ENCODE measurements at regions not wholly inside any gene's neighbourhood (a gene's known extent, or its start where the extent isn't known, plus 50 kb on each side); places are given as distances from the start of the nearest gene placed in this dataset.

DNA sequence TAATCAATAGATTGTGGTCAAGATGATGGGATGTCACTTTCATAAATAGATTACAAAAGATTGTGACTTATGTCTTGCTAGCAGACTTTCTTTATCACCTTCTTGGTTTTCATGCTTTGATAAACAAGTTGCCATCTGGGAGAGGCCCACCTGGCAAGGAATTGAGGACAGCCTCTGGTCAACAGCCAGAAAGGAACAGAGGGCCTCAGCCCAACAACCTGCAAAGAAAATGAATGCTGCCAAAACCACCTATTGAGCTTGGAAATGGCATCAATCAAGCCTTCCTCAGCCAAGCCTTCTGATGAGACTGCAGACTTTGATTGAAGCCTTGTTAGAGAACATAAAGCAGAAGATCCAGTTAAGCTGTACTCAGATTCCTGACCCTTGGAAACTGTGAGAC, 288.6 kb downstream of the SPRY2 start:
- no peak for DNase-seq (ENCODE audit: low spot score)
- no peaks in the 10 kb centered on the region for H3K9me3 ChIP-seq (ENCODE audit: control insufficient read depth in 4 of 4, low read length in 3 of 4)
- no peak overlapping the region for H3K4me3 ChIP-seq (ENCODE audit: low read depth in 1 of 3, low read length in 3 of 3)
- peaks cover 0 to 4% (median 0%) of the 10 kb centered on the region in 4 donors for H3K4me1 ChIP-seq (ENCODE audit: control insufficient read depth in 4 of 4, insufficient read depth in 4 of 4, low read length in 3 of 4)
- no peak overlapping the region for H3K27ac ChIP-seq (ENCODE audit: low read depth in 1 of 2, low read length in 2 of 2)
- TF ChIP-seq, protein P1, sequence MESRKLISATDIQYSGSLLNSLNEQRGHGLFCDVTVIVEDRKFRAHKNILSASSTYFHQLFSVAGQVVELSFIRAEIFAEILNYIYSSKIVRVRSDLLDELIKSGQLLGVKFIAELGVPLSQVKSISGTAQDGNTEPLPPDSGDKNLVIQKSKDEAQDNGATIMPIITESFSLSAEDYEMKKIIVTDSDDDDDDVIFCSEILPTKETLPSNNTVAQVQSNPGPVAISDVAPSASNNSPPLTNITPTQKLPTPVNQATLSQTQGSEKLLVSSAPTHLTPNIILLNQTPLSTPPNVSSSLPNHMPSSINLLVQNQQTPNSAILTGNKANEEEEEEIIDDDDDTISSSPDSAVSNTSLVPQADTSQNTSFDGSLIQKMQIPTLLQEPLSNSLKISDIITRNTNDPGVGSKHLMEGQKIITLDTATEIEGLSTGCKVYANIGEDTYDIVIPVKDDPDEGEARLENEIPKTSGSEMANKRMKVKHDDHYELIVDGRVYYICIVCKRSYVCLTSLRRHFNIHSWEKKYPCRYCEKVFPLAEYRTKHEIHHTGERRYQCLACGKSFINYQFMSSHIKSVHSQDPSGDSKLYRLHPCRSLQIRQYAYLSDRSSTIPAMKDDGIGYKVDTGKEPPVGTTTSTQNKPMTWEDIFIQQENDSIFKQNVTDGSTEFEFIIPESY (IDR thresholded peaks at IDR 0.05): no peak
- no peak for TF ChIP-seq JUND (IDR thresholded peaks at IDR 0.05)
- TF ChIP-seq, protein P2, sequence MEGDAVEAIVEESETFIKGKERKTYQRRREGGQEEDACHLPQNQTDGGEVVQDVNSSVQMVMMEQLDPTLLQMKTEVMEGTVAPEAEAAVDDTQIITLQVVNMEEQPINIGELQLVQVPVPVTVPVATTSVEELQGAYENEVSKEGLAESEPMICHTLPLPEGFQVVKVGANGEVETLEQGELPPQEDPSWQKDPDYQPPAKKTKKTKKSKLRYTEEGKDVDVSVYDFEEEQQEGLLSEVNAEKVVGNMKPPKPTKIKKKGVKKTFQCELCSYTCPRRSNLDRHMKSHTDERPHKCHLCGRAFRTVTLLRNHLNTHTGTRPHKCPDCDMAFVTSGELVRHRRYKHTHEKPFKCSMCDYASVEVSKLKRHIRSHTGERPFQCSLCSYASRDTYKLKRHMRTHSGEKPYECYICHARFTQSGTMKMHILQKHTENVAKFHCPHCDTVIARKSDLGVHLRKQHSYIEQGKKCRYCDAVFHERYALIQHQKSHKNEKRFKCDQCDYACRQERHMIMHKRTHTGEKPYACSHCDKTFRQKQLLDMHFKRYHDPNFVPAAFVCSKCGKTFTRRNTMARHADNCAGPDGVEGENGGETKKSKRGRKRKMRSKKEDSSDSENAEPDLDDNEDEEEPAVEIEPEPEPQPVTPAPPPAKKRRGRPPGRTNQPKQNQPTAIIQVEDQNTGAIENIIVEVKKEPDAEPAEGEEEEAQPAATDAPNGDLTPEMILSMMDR (IDR thresholded peaks at IDR 0.05; ENCODE audit: low read depth, low read length, missing input control): no peak
- H3K36me3 ChIP-seq (ENCODE audit: control insufficient read depth in 4 of 4, insufficient read depth in 3 of 4, low read depth in 1 of 4, low read length in 3 of 4): no peaks in the 10 kb centered on the region
- no peak overlapping the region for H3K9ac ChIP-seq (ENCODE audit: low read depth in 1 of 2, low read length in 2 of 2)
- H3K27me3 ChIP-seq (ENCODE audit: control insufficient read depth in 4 of 4, insufficient read depth in 4 of 4, low read length in 3 of 4): no peaks in the 10 kb centered on the region

DNA sequence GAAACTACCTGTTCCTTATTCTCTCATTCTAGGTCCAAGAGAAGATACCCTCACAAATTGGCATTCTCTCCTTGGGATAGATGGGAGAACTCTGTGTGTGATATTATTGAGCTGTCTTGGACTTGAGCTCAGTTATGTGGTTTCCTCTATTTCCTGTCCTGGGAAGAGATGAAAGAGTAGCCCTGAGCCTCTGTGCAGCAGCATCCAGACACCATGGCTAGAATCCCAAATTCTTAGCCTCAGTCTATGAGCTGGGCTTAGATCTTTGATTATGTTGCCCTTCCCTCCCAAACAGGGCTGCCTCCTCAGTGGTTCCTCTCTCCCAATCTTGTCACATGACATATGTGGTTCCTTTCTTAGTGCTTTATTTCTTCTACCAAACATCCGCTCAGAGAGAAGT, 290.7 kb downstream of the SPRY2 start:
- no peak for TF ChIP-seq YY1 (IDR thresholded peaks at IDR 0.05)
- TF ChIP-seq HNF4G (IDR thresholded peaks at IDR 0.05): no peak
- no peak for TF ChIP-seq FOXA1 (IDR thresholded peaks at IDR 0.05)
- no peak for TF ChIP-seq NR2F2 (IDR thresholded peaks at IDR 0.05)
- TF ChIP-seq, protein P2 (IDR thresholded peaks at IDR 0.05; ENCODE audit: low read depth, low read length, missing input control): no peak
- no peak for TF ChIP-seq RAD21 (IDR thresholded peaks at IDR 0.05)
- TF ChIP-seq, protein P1 (IDR thresholded peaks at IDR 0.05): no peak
- no peak for TF ChIP-seq JUND (IDR thresholded peaks at IDR 0.05)
- no peak for DNase-seq (ENCODE audit: low spot score)
- Histone ChIP-seq H3K4me3 (ENCODE audit: low read depth in 1 of 3, low read length in 3 of 3) (no peak overlapping the region), H3K9me3 (ENCODE audit: control insufficient read depth in 4 of 4, low read length in 3 of 4) (no peaks in the 10 kb centered on the region), H3K9ac (ENCODE audit: low read depth in 1 of 2, low read length in 2 of 2) (no peak overlapping the region), H3K4me1 (ENCODE audit: control insufficient read depth in 4 of 4, insufficient read depth in 4 of 4, low read length in 3 of 4) (no peaks in the 10 kb centered on the region), H3K27me3 (ENCODE audit: control insufficient read depth in 4 of 4, insufficient read depth in 4 of 4, low read length in 3 of 4) (no peaks in the 10 kb centered on the region), H3K36me3 (ENCODE audit: control insufficient read depth in 4 of 4, insufficient read depth in 3 of 4, low read depth in 1 of 4, low read length in 3 of 4) (no peaks in the 10 kb centered on the region), H3K27ac (ENCODE audit: low read depth in 1 of 2, low read length in 2 of 2) (no peak overlapping the region)
- WGBS: 82% methylated on average over 1 of the region's 1 CpG

DNA sequence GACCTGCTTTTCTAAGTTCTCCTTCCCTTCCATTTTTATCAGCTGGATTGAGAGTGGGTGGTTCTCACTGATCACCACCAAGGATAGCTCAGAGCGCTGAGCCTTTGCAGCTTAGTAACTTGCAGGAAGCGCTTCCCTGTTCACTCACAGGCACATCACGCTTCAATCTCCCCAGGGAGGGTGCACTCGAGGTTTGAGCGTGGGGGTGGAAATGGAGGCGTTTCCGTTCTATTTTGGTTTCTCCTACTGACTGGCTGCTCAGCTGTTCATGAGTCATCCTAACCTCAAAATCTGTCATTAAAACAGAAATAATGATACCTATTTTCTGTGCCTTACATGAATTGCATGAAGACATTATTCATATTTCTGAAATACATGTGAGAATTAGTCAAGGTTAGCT, 292.1 kb downstream of the SPRY2 start:
- 62% methylated on average over 7 of the region's 7 CpGs for WGBS
- H3K9me3 ChIP-seq (ENCODE audit: control insufficient read depth in 4 of 4, low read length in 3 of 4): no peaks in the 10 kb centered on the region
- DNase-seq (ENCODE audit: low spot score): peak; percentile 35
- H3K27me3 ChIP-seq (ENCODE audit: control insufficient read depth in 4 of 4, insufficient read depth in 4 of 4, low read length in 3 of 4): no peaks in the 10 kb centered on the region
- no peak overlapping the region for H3K9ac ChIP-seq (ENCODE audit: low read depth in 1 of 2, low read length in 2 of 2)
- no peaks in the 10 kb centered on the region for H3K4me1 ChIP-seq (ENCODE audit: control insufficient read depth in 4 of 4, insufficient read depth in 4 of 4, low read length in 3 of 4)
- no peak overlapping the region for H3K4me3 ChIP-seq (ENCODE audit: low read depth in 1 of 3, low read length in 3 of 3)
- no peak overlapping the region for H3K27ac ChIP-seq (ENCODE audit: low read depth in 1 of 2, low read length in 2 of 2)
- no peaks in the 10 kb centered on the region for H3K36me3 ChIP-seq (ENCODE audit: control insufficient read depth in 4 of 4, insufficient read depth in 3 of 4, low read depth in 1 of 4, low read length in 3 of 4)
- peak; percentile 91 to 94 for TF ChIP-seq JUND (IDR thresholded peaks at IDR 0.05)
- TF ChIP-seq YY1 (IDR thresholded peaks at IDR 0.05): peak; percentile 29
- TF ChIP-seq NR2F2 (IDR thresholded peaks at IDR 0.05): no peak
- TF ChIP-seq, protein P3, sequence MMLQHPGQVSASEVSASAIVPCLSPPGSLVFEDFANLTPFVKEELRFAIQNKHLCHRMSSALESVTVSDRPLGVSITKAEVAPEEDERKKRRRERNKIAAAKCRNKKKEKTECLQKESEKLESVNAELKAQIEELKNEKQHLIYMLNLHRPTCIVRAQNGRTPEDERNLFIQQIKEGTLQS (IDR thresholded peaks at IDR 0.05): no peak
- peak in 1 of 2 donors; percentile 39 for TF ChIP-seq RXRA (IDR thresholded peaks at IDR 0.05)
- no peak for TF ChIP-seq FOXA2 (IDR thresholded peaks at IDR 0.05)
- TF ChIP-seq GABPA (IDR thresholded peaks at IDR 0.05 in 1 of 2, conservative IDR thresholded peaks at IDR 0.05 in 1 of 2): no peak
- TF ChIP-seq TAF1 (conservative IDR thresholded peaks at IDR 0.05): no peak
- no peak for TF ChIP-seq HNF4G (IDR thresholded peaks at IDR 0.05)
- TF ChIP-seq, protein P2 (IDR thresholded peaks at IDR 0.05; ENCODE audit: low read depth, low read length, missing input control): no peak

Measured in liver (tissue), 8 donors.